Activated T-cell treated with anti-CD3 and anti-CD28 coated beads for 48 hours (primary cell): ENCODE measurements at regions not wholly inside any gene's neighbourhood (a gene's known extent, or its start where the extent isn't known, plus 50 kb on each side); places are given as distances from the start of the nearest gene placed in this dataset.

ENCODE experiments used
- DNase-seq: peaks from one replicate; pipeline ENCODE4 v3.0.0-alpha.2; 2020; ENCODE audit warnings: low read depth

GRCh38 chr2:194750926-194751325 lies 906.1 kb upstream of the SLC39A10 start:
- DNase-seq: no peak

- DNase-seq: no peak
Observed at GRCh38 chr2:194745557-194746146, 911.4 kb upstream of the SLC39A10 start.

GRCh38 chr2:194742706-194743105 lies 914.3 kb upstream of the SLC39A10 start:
- no peak for DNase-seq

- no peak for DNase-seq
Observed at GRCh38 chr2:194739217-194739616, 917.8 kb upstream of the SLC39A10 start.

- DNase-seq: no peak
Observed at GRCh38 chr2:194735837-194736542, 921.0 kb upstream of the SLC39A10 start.

- no peak for DNase-seq
Observed at GRCh38 chr2:194730266-194730665, 926.8 kb upstream of the SLC39A10 start.

GRCh38 chr2:194725169-194725568 lies 931.9 kb upstream of the SLC39A10 start:
- DNase-seq: no peak

GRCh38 chr2:194723446-194723845 lies 933.6 kb upstream of the SLC39A10 start:
- no peak for DNase-seq

GRCh38 chr2:194721227-194721626 lies 935.8 kb upstream of the SLC39A10 start:
- DNase-seq: no peak

- DNase-seq: no peak
Observed at GRCh38 chr2:194720462-194720861, 936.6 kb upstream of the SLC39A10 start.

- DNase-seq: no peak
Observed at GRCh38 chr2:194718881-194719280, 938.1 kb upstream of the SLC39A10 start.

GRCh38 chr2:194714541-194714940 lies 942.5 kb upstream of the SLC39A10 start:
- no peak for DNase-seq

- no peak for DNase-seq
Observed at GRCh38 chr2:194709840-194710239, 947.2 kb upstream of the SLC39A10 start.

- DNase-seq: no peak
Observed at GRCh38 chr2:194706179-194706578, 950.8 kb upstream of the SLC39A10 start.

- DNase-seq: no peak
Observed at GRCh38 chr2:194705398-194705797, 951.6 kb upstream of the SLC39A10 start.

GRCh38 chr2:194700726-194701125 lies 956.3 kb upstream of the SLC39A10 start:
- no peak for DNase-seq

- no peak for DNase-seq
Observed at GRCh38 chr2:194700116-194700515, 956.9 kb upstream of the SLC39A10 start.

- DNase-seq: no peak
Observed at GRCh38 chr2:194698012-194698411, 959.0 kb upstream of the SLC39A10 start.

- DNase-seq: no peak
Observed at GRCh38 chr2:194697439-194697838, 959.6 kb upstream of the SLC39A10 start.

GRCh38 chr2:194696690-194697089 lies 960.3 kb upstream of the SLC39A10 start:
- no peak for DNase-seq

GRCh38 chr2:194686569-194686968 lies 970.5 kb upstream of the SLC39A10 start:
- no peak for DNase-seq

GRCh38 chr2:194674043-194674442 lies 983.0 kb upstream of the SLC39A10 start:
- no peak for DNase-seq

GRCh38 chr2:194672994-194673393 lies 984.0 kb upstream of the SLC39A10 start:
- no peak for DNase-seq

GRCh38 chr2:194661431-194661830 lies 995.6 kb upstream of the SLC39A10 start:
- no peak for DNase-seq
